Activated naive CD4-positive, alpha-beta T cell treated with anti-CD3 and anti-CD28 coated beads, Interleukin-2, amount 50 U/mL, for 24 hours (primary cell): ENCODE measurements at regions not wholly inside any gene's neighbourhood (a gene's known extent, or its start where the extent isn't known, plus 50 kb on each side); places are given as distances from the start of the nearest gene placed in this dataset.
"Not testable (repeated sequence)": the region's sequence is repeated elsewhere in the genome, so short reads cannot be mapped to it uniquely, and the experiment has no call there.

ENCODE experiments used
- H3K27ac Mint-ChIP-seq: one replicate; pipeline ENCODE4 v1.8.0; 2021; ENCODE audit warnings: mild to moderate bottlenecking, mixed read lengths
- H3K27me3 Mint-ChIP-seq: one replicate; pipeline ENCODE4 v1.8.0; 2021; ENCODE audit warnings: mixed read lengths
- H3K36me3 Mint-ChIP-seq: one replicate; pipeline ENCODE4 v1.8.0; 2021; ENCODE audit warnings: mixed read lengths
- H3K4me1 Mint-ChIP-seq: one replicate; pipeline ENCODE4 v1.8.0; 2021; ENCODE audit warnings: mixed read lengths
- H3K4me3 Mint-ChIP-seq: one replicate; pipeline ENCODE4 v1.8.0; 2021; ENCODE audit warnings: mild to moderate bottlenecking, mixed read lengths
- H3K9me3 Mint-ChIP-seq: one replicate; pipeline ENCODE4 v1.8.0; 2021; ENCODE audit warnings: mixed read lengths

- no peaks in the 10 kb centered on the region for H3K9me3 Mint-ChIP-seq
Observed at GRCh38 chr9:94033383-94033782, 50.9 kb upstream of the PTPDC1 start.

GRCh38 chr9:94031946-94032345, 52.3 kb upstream of the PTPDC1 start:
- Mint-ChIP-seq H3K4me3 (no peak overlapping the region), H3K27me3 (no peaks in the 10 kb centered on the region), H3K9me3 (no peaks in the 10 kb centered on the region), H3K36me3 (no peaks in the 10 kb centered on the region), H3K27ac (no peak overlapping the region), H3K4me1 (peaks cover 26% of the 10 kb centered on the region)

More at GRCh38 chr9:94033383-94033782, 50.9 kb upstream of the PTPDC1 start:
- H3K27ac Mint-ChIP-seq = no peak overlapping the region
- H3K4me3 Mint-ChIP-seq = no peak overlapping the region
- peaks cover 26% of the 10 kb centered on the region for H3K4me1 Mint-ChIP-seq
- H3K36me3 Mint-ChIP-seq = peaks cover 2% of the 10 kb centered on the region
- no peaks in the 10 kb centered on the region for H3K27me3 Mint-ChIP-seq

- H3K4me3 Mint-ChIP-seq = peak overlapping the region; percentile 98
- H3K36me3 Mint-ChIP-seq = no peaks in the 10 kb centered on the region
- H3K27ac Mint-ChIP-seq = peak overlapping the region; percentile 10
- no peaks in the 10 kb centered on the region for H3K27me3 Mint-ChIP-seq
- peaks cover 23% of the 10 kb centered on the region for H3K4me1 Mint-ChIP-seq
- H3K9me3 Mint-ChIP-seq = no peaks in the 10 kb centered on the region
Observed at GRCh38 chr9:94031380-94031779, 52.9 kb upstream of the PTPDC1 start.

GRCh38 chr9:94030318-94031179, 53.7 kb upstream of the PTPDC1 start:
- Mint-ChIP-seq H3K9me3 (no peaks in the 10 kb centered on the region), H3K27ac (peak overlapping the region; percentile 87), H3K4me1 (peaks cover 23% of the 10 kb centered on the region), H3K36me3 (no peaks in the 10 kb centered on the region), H3K27me3 (no peaks in the 10 kb centered on the region), H3K4me3 (peak overlapping the region; percentile 98)

- Mint-ChIP-seq H3K9me3 (no peaks in the 10 kb centered on the region), H3K4me1 (peaks cover 23% of the 10 kb centered on the region), H3K27me3 (no peaks in the 10 kb centered on the region), H3K36me3 (peaks cover 1% of the 10 kb centered on the region), H3K27ac (peak overlapping the region; percentile 87), H3K4me3 (peak overlapping the region; percentile 98)
Observed at GRCh38 chr9:94029932-94030317, 54.3 kb upstream of the PTPDC1 start.

- H3K27me3 Mint-ChIP-seq = no peaks in the 10 kb centered on the region
- no peak overlapping the region for H3K4me3 Mint-ChIP-seq
- peaks cover 1% of the 10 kb centered on the region for H3K36me3 Mint-ChIP-seq
- peaks cover 14% of the 10 kb centered on the region for H3K4me1 Mint-ChIP-seq
- no peak overlapping the region for H3K27ac Mint-ChIP-seq
- H3K9me3 Mint-ChIP-seq = no peaks in the 10 kb centered on the region
Observed at GRCh38 chr9:94026816-94027215, 57.4 kb upstream of the PTPDC1 start.

GRCh38 chr9:94022476-94022875, 61.8 kb upstream of the PTPDC1 start:
- not testable (repeated sequence) for H3K9me3 Mint-ChIP-seq, H3K4me3 Mint-ChIP-seq, H3K27me3 Mint-ChIP-seq

GRCh38 chr9:94020836-94021235, 63.4 kb upstream of the PTPDC1 start:
- H3K27ac Mint-ChIP-seq, H3K27me3 Mint-ChIP-seq, H3K9me3 Mint-ChIP-seq, H3K36me3 Mint-ChIP-seq, H3K4me3 Mint-ChIP-seq, H3K4me1 Mint-ChIP-seq: not testable (repeated sequence)

More at GRCh38 chr9:94022476-94022875, 61.8 kb upstream of the PTPDC1 start:
- H3K27ac Mint-ChIP-seq, H3K36me3 Mint-ChIP-seq, H3K4me1 Mint-ChIP-seq: not testable (repeated sequence)

- Mint-ChIP-seq H3K9me3 (no peaks in the 10 kb centered on the region), H3K27ac (no peak overlapping the region), H3K4me3 (no peak overlapping the region), H3K27me3 (no peaks in the 10 kb centered on the region), H3K4me1 (peaks cover 7% of the 10 kb centered on the region), H3K36me3 (no peaks in the 10 kb centered on the region)
Observed at GRCh38 chr9:94018628-94019027, 63.5 kb upstream of the BARX1 start.

GRCh38 chr9:94017939-94018531, 62.9 kb upstream of the BARX1 start:
- H3K27ac Mint-ChIP-seq = no peak overlapping the region

GRCh38 chr9:94016744-94017143, 61.6 kb upstream of the BARX1 start:
- Mint-ChIP-seq H3K27ac (no peak overlapping the region), H3K27me3 (no peaks in the 10 kb centered on the region), H3K36me3 (no peaks in the 10 kb centered on the region), H3K9me3 (no peaks in the 10 kb centered on the region), H3K4me3 (no peak overlapping the region), H3K4me1 (peaks cover 15% of the 10 kb centered on the region)

More at GRCh38 chr9:94017939-94018531, 62.9 kb upstream of the BARX1 start:
- no peaks in the 10 kb centered on the region for H3K27me3 Mint-ChIP-seq
- no peaks in the 10 kb centered on the region for H3K9me3 Mint-ChIP-seq
- no peaks in the 10 kb centered on the region for H3K36me3 Mint-ChIP-seq
- peaks cover 10% of the 10 kb centered on the region for H3K4me1 Mint-ChIP-seq
- H3K4me3 Mint-ChIP-seq = no peak overlapping the region

GRCh38 chr9:94014920-94015319, 59.8 kb upstream of the BARX1 start:
- H3K27me3 Mint-ChIP-seq = no peaks in the 10 kb centered on the region
- H3K27ac Mint-ChIP-seq = no peak overlapping the region

GRCh38 chr9:94014066-94014654, 59.0 kb upstream of the BARX1 start:
- H3K4me3 Mint-ChIP-seq = no peak overlapping the region
- no peaks in the 10 kb centered on the region for H3K9me3 Mint-ChIP-seq
- peaks cover 27% of the 10 kb centered on the region for H3K4me1 Mint-ChIP-seq
- H3K27me3 Mint-ChIP-seq = no peaks in the 10 kb centered on the region
- no peaks in the 10 kb centered on the region for H3K36me3 Mint-ChIP-seq
- H3K27ac Mint-ChIP-seq = no peak overlapping the region

More at GRCh38 chr9:94014920-94015319, 59.8 kb upstream of the BARX1 start:
- Mint-ChIP-seq H3K9me3 (no peaks in the 10 kb centered on the region), H3K36me3 (no peaks in the 10 kb centered on the region), H3K4me1 (peaks cover 27% of the 10 kb centered on the region), H3K4me3 (no peak overlapping the region)

GRCh38 chr9:94010980-94011533, 55.9 kb upstream of the BARX1 start:
- peaks cover 1% of the 10 kb centered on the region for H3K27me3 Mint-ChIP-seq
- peak overlapping the region; percentile 43 for H3K27ac Mint-ChIP-seq
- no peaks in the 10 kb centered on the region for H3K36me3 Mint-ChIP-seq
- H3K4me3 Mint-ChIP-seq = no peak overlapping the region
- no peaks in the 10 kb centered on the region for H3K9me3 Mint-ChIP-seq
- peaks cover 27% of the 10 kb centered on the region for H3K4me1 Mint-ChIP-seq

GRCh38 chr9:94005272-94005901, 50.2 kb upstream of the BARX1 start:
- Mint-ChIP-seq H3K36me3 (peaks cover 1% of the 10 kb centered on the region), H3K27me3 (peaks cover 3% of the 10 kb centered on the region), H3K27ac (no peak overlapping the region), H3K4me1 (no peaks in the 10 kb centered on the region), H3K9me3 (no peaks in the 10 kb centered on the region), H3K4me3 (no peak overlapping the region)
